ENCODE measurements at regions not wholly inside any gene's neighbourhood (a gene's known extent, or its start where the extent isn't known, plus 50 kb on each side); places are given as distances from the start of the nearest gene placed in this dataset.

- WGBS (ENCODE audit: extremely low coverage, insufficient read length, low lambda C conversion rate) = 100% methylated on average over 1 of the region's 3 CpGs
- H3K9me3 ChIP-seq (ENCODE audit: control insufficient read depth, low read depth, low read length) = peaks cover 12% of the 10 kb centered on the region
- no peak overlapping the region for H3K23ac ChIP-seq (ENCODE audit: insufficient read length, low read depth, low read length)
- Mint-ChIP-seq H3K4me3 (no peak overlapping the region), H3K4me1 (peaks cover 7% of the 10 kb centered on the region in 2 experiments; a peak in 3 of 4 replicates), H3K27ac (no peak overlapping the region), H3K27me3 (ENCODE audit: low read depth) (no peaks in the 10 kb centered on the region; the same call in 1 of the 2 replicates), H3K36me3 (ENCODE audit: insufficient read depth in 1 of 3, low read depth in 3 of 3) (peaks cover 6 to 28% (median 28%) of the 10 kb centered on the region in 3 experiments), H3K9me3 (peaks cover 28 to 29% of the 10 kb centered on the region in 2 experiments)
- no peak overlapping the region for H2BK12ac ChIP-seq (ENCODE audit: insufficient read length, low read depth, low read length)
- no peaks in the 10 kb centered on the region for H3K79me2 ChIP-seq (ENCODE audit: insufficient read depth, low read length)
- H3K27ac ChIP-seq (ENCODE audit: insufficient read length, low read depth, low read length) = no peak overlapping the region
- H2BK120ac ChIP-seq (ENCODE audit: low read depth, low read length, poor library complexity, severe bottlenecking) = no peak overlapping the region
- no peak overlapping the region for H2BK15ac ChIP-seq (ENCODE audit: low read depth, low read length)
- DNase-seq = no peak
- H4K5ac ChIP-seq (ENCODE audit: insufficient read length, low read depth, low read length) = no peak overlapping the region
- TF ChIP-seq CTCF (conservative IDR thresholded peaks at IDR 0.05) = no peak
- H3K23me2 ChIP-seq (ENCODE audit: insufficient read length, low read depth, low read length, poor library complexity, severe bottlenecking) = no peaks in the 10 kb centered on the region
- H2AFZ ChIP-seq (ENCODE audit: low read length) = no peak overlapping the region
- no peak overlapping the region for H4K91ac ChIP-seq (ENCODE audit: insufficient read length, low read depth, low read length)
- H4K20me1 ChIP-seq (ENCODE audit: control insufficient read depth, insufficient read depth, insufficient read length) = no peaks in the 10 kb centered on the region
- H3K18ac ChIP-seq (ENCODE audit: insufficient read length, low read depth, low read length) = no peak overlapping the region
- H3K4me2 ChIP-seq (ENCODE audit: insufficient read depth, insufficient read length, low read length) = no peak overlapping the region
- no peak overlapping the region for H3K9ac ChIP-seq (ENCODE audit: extremely low read depth, insufficient read length, low read length)
- no peak overlapping the region for H2BK20ac ChIP-seq (ENCODE audit: low read depth, low read length, poor library complexity, severe bottlenecking)
- H3K14ac ChIP-seq (ENCODE audit: insufficient read depth, low read length) = no peak overlapping the region
- H3K27me3 ChIP-seq (ENCODE audit: insufficient read depth, low read length) = no peaks in the 10 kb centered on the region
- no peaks in the 10 kb centered on the region for H3K4me1 ChIP-seq (ENCODE audit: insufficient read depth, low read length)
- no peak overlapping the region for H2AK5ac ChIP-seq (ENCODE audit: insufficient read length, low read length)
- H3K56ac ChIP-seq (ENCODE audit: insufficient read length, low read depth, low read length) = no peak overlapping the region
- H3K4ac ChIP-seq (ENCODE audit: low read depth, low read length) = no peak overlapping the region
- H2BK5ac ChIP-seq (ENCODE audit: insufficient read length, low read length) = no peak overlapping the region
- no peak overlapping the region for H4K8ac ChIP-seq (replicated peaks; ENCODE audit: insufficient read length, low read depth, low read length)
- no peaks in the 10 kb centered on the region for H3K79me1 ChIP-seq (ENCODE audit: insufficient read depth, low read depth, low read length, poor library complexity, severe bottlenecking)
- no peak overlapping the region for H3T11ph ChIP-seq (ENCODE audit: low read length)
These were observed 159.5 kb downstream of the YTHDC2 start for GRCh38 chr5:113673041-113673440.
